HEK293 (cell line): ENCODE measurements at regions not wholly inside any gene's neighbourhood (a gene's known extent, or its start where the extent isn't known, plus 50 kb on each side); places are given as distances from the start of the nearest gene placed in this dataset.
A peak's percentile ranks its signal among the peaks of the same experiment; 100 is the strongest.

Experiments
- CTCF ChIA-PET: fragments of 350-600 bp; formaldehyde crosslinking; extraction: SDS; loops from one replicate; lab custom pipeline; 2021; ENCODE audit warnings: antibody characterized with exemption; lab: Yijun Ruan, JAX
- POLR2A ChIA-PET: fragments of 300-600 bp; formaldehyde crosslinking; extraction: SDS; loops from one replicate; lab custom pipeline; 2020; ENCODE audit warnings: antibody characterized with exemption, inconsistent platforms; lab: Yijun Ruan, JAX
- H3K27ac ChIP-seq: fragments of 200-500 bp; sonication (Bioruptor generic); 2 replicates; pipeline ENCODE4 v1.5.1; 2014; ENCODE audit warnings: low read depth, low read length, control low read depth, inconsistent platforms; ENCODE audit errors: extremely low read depth
- H3K36me3 ChIP-seq, 2 experiments: fragments of 200-500 bp in 1 of 2; sonication (Bioruptor generic) in 1 of 2; 1 replicate in 1 of 2; 2 replicates in 1 of 2; pipeline ENCODE4 v1.5.1; 2014 to 2017; ENCODE audit warnings: inconsistent platforms in 2 of 2, low read length in 2 of 2; ENCODE audit not compliant: control insufficient read depth in 2 of 2, insufficient read depth in 1 of 2
- H3K4me1 ChIP-seq: fragments of 200-500 bp; sonication (Bioruptor generic); 2 replicates; pipeline ENCODE4 v1.5.1; 2014; ENCODE audit warnings: mild to moderate bottlenecking, low read length, inconsistent platforms; ENCODE audit not compliant: control insufficient read depth, insufficient read depth
- H3K4me3 ChIP-seq: 2 replicates; pipeline ENCODE4 v1.5.1; 2011; ENCODE audit warnings: low read depth, mild to moderate bottlenecking, control low read depth, low read length, moderate library complexity
- H3K9me3 ChIP-seq: fragments of 200-500 bp; sonication (Bioruptor generic); 2 replicates; pipeline ENCODE4 v1.5.1; 2014; ENCODE audit warnings: low read depth, low read length, inconsistent platforms; ENCODE audit not compliant: control insufficient read depth, insufficient read depth
- BCL11B ChIP-seq: fragments of 450-650 bp; formaldehyde crosslinking; IDR thresholded peaks from 2 replicates; pipeline ENCODE4 v1.5.1; 2016; ENCODE audit warnings: low read depth, missing biosample characterization, missing genetic modification characterization
- HOXD13 ChIP-seq: sonication (generic); formaldehyde crosslinking; IDR thresholded peaks from 2 replicates; pipeline ENCODE4 v1.8.0; 2022; ENCODE audit warnings: missing genetic modification reagents, borderline replicate concordance
- PRDM4 ChIP-seq: fragments of 450-650 bp; formaldehyde crosslinking; IDR thresholded peaks from 2 replicates; pipeline ENCODE4 v1.5.1; 2017; ENCODE audit warnings: missing biosample characterization, missing genetic modification characterization
- ZNF138 ChIP-seq: fragments of 450-650 bp; formaldehyde crosslinking; IDR thresholded peaks from 2 replicates; pipeline ENCODE4 v1.5.1; 2016; ENCODE audit warnings: missing biosample characterization, missing genetic modification characterization, borderline replicate concordance
- ZNF146 ChIP-seq: fragments of 450-650 bp; formaldehyde crosslinking; IDR thresholded peaks from 2 replicates; pipeline ENCODE4 v1.5.1; 2016; ENCODE audit warnings: missing biosample characterization, missing genetic modification characterization
- ZNF184 ChIP-seq: fragments of 450-650 bp; IDR thresholded peaks from 2 replicates; pipeline ENCODE4 v1.5.1; 2018; ENCODE audit warnings: missing biosample characterization, mild to moderate bottlenecking, missing genetic modification characterization
- ZNF2 ChIP-seq: fragments of 450-650 bp; formaldehyde crosslinking; IDR thresholded peaks from 2 replicates; pipeline ENCODE4 v1.5.1; 2016; ENCODE audit warnings: missing biosample characterization, missing genetic modification characterization
- ZNF544 ChIP-seq: fragments of 450-650 bp; formaldehyde crosslinking; IDR thresholded peaks from 2 replicates; pipeline ENCODE4 v1.5.0; 2017; ENCODE audit warnings: missing biosample characterization, missing genetic modification characterization
- ZNF558 ChIP-seq: fragments of 450-650 bp; formaldehyde crosslinking; IDR thresholded peaks from 2 replicates; pipeline ENCODE4 v1.5.1; 2016; ENCODE audit warnings: missing biosample characterization, missing genetic modification characterization
- ZXDB ChIP-seq: fragments of 450-650 bp; formaldehyde crosslinking; IDR thresholded peaks from 2 replicates; pipeline ENCODE4 v1.5.1; 2016; ENCODE audit warnings: missing biosample characterization, missing genetic modification characterization
- TF ChIP-seq, protein P1 (sequence below): fragments of 450-650 bp; formaldehyde crosslinking; IDR thresholded peaks from 2 replicates; pipeline ENCODE4 v1.5.1; 2016; ENCODE audit warnings: missing biosample characterization, missing genetic modification characterization

- TF ChIP-seq, protein P1, sequence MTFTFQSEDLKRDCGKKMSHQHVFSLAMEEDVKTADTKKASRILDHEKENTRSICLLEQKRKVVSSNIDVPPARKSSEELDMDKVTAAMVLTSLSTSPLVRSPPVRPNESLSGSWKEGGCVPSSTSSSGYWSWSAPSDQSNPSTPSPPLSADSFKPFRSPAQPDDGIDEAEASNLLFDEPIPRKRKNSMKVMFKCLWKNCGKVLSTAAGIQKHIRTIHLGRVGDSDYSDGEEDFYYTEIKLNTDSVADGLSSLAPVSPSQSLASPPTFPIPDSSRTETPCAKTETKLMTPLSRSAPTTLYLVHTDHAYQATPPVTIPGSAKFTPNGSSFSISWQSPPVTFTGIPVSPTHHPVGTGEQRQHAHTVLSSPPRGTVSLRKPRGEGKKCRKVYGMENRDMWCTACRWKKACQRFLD (tag by site-specific recombination): no peak
- TF ChIP-seq ZNF2 (tag by site-specific recombination) (no peak), ZXDB (no peak)
- TF ChIP-seq, all 188 proteins: peak for 0
These were observed 58.4 kb upstream of the WIPF1 start (continued) for GRCh38 chr2:174656035-174656434.

DNA sequence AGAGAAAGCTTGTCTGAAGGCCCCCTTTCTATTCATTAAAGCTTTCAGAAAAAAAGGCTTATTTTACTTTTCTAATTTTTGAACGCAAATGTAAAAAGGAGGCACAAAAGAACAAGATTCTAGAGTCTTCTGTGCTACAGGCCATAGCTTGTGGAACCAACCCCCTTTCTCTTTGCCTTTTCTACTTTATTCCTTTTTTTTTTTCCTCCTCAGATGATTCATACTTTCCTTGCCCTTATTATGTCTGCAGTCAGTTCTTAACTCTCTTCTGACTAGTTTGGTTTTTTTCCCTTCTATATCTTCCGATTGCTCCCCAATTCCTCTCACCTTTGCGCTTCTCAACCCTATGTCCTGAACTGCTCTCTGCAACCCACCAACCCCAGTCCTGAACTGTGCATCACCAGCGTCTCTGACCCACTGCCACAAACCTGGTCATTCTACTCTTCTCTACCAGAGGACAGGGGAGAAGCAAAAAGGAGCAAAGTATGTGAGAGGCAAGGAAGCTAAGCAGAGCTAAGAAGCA, 56.9 kb upstream of the WIPF1 start:
- POLR2A ChIA-PET: interaction anchor here (0.7 kb wide), 1 partner anchor 337 kb away, joined by 3 read pairs; no protein-coding TSS in a partner anchor

DNA sequence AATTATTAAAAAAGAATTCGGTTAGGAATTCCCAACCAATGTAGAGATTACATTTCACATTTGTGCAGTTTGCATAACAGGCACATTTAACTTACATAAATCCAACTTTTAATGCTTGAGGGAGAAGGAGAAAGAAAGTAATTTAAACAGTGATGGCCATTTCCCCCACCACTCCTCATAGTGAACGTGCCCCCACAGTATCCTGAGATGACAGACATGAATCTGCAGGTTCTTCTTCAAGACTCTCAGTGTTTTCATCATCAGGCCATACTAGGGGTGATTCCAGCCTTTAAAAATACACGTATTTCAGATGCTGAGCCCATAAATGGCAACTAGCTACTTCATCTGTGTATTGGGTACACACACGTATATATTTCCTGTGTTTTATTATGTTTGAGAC, 51.3 kb upstream of the WIPF1 start:
- Histone ChIP-seq H3K27ac (no peak overlapping the region), H3K4me3 (no peak overlapping the region)
- POLR2A ChIA-PET: no interaction called here
- TF ChIP-seq ZNF558 (peak; percentile 99), BCL11B (tag by site-specific recombination) (no peak)
- TF ChIP-seq, all 188 proteins: peak for 1
- no peaks in the 10 kb centered on the region for H3K9me3 ChIP-seq
- CTCF ChIA-PET: no interaction called here
- no peaks in the 10 kb centered on the region for H3K4me1 ChIP-seq
- H3K36me3 ChIP-seq: no peaks in the 10 kb centered on the region

More for the DNA sequence above, 56.9 kb upstream of the WIPF1 start:
- CTCF ChIA-PET: no interaction called here
- no peaks in the 10 kb centered on the region for H3K36me3 ChIP-seq
- H3K4me3 ChIP-seq: no peak overlapping the region
- no peaks in the 10 kb centered on the region for H3K9me3 ChIP-seq
- H3K4me1 ChIP-seq: no peaks in the 10 kb centered on the region
- TF ChIP-seq ZNF146 (tag by site-specific recombination) (no peak), ZNF544 (tag by site-specific recombination) (no peak), HOXD13 (no peak), ZNF184 (no peak), ZNF138 (tag by site-specific recombination) (no peak), PRDM4 (no peak)
- no peak overlapping the region for H3K27ac ChIP-seq
